ENCODE measurements at regions not wholly inside any gene's neighbourhood (a gene's known extent, or its start where the extent isn't known, plus 50 kb on each side); places are given as distances from the start of the nearest gene placed in this dataset.

DNA sequence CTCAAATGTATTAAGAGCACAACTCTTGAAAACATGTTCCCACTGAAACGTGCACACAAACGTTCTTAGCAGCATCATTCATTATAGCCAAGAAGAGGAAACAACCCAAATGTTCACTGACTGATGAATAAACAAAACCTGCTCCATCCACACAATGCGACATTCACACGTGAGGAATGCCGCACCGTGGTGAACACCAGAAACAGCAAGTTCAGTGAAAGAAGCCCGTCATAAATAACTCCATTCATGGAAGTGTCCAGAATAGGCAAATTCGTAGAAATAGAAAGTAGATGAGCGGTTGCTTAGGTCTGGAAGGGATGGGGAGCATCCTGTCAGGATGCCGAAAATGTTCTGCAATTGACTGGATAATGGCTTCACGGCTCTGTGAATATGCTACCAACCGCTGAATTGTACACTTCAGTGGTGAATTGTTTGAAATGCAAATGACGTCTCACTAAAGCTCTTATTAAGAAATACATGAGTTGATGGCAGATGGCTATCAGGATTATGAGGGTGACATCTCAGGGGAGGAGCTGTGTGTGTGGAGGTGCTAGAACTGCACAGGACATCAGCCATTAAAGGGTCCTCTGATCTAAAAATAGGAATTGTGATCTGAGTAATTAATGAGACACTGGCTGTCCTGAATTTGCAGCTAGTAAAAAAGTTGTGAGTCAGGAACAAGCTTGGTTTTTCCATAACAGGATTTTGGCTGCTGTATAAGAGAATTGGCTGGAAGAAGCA is 771.0 kb downstream of the KCNJ18 start:
- TF ChIP-seq POLR2AphosphoS5 (IDR thresholded peaks at IDR 0.05): no peak
- no peak for TF ChIP-seq EP300 (IDR thresholded peaks at IDR 0.05; ENCODE audit: low read depth)
- TF ChIP-seq POLR2A (IDR thresholded peaks at IDR 0.05): no peak
- TF ChIP-seq, protein P1, sequence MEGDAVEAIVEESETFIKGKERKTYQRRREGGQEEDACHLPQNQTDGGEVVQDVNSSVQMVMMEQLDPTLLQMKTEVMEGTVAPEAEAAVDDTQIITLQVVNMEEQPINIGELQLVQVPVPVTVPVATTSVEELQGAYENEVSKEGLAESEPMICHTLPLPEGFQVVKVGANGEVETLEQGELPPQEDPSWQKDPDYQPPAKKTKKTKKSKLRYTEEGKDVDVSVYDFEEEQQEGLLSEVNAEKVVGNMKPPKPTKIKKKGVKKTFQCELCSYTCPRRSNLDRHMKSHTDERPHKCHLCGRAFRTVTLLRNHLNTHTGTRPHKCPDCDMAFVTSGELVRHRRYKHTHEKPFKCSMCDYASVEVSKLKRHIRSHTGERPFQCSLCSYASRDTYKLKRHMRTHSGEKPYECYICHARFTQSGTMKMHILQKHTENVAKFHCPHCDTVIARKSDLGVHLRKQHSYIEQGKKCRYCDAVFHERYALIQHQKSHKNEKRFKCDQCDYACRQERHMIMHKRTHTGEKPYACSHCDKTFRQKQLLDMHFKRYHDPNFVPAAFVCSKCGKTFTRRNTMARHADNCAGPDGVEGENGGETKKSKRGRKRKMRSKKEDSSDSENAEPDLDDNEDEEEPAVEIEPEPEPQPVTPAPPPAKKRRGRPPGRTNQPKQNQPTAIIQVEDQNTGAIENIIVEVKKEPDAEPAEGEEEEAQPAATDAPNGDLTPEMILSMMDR (IDR thresholded peaks at IDR 0.05): no peak
- Histone ChIP-seq H3K36me3 (no peaks in the 10 kb centered on the region), H3K4me3 (no peak overlapping the region), H3K27me3 (no peaks in the 10 kb centered on the region), H3K9me3 (no peaks in the 10 kb centered on the region), H3K4me1 (no peaks in the 10 kb centered on the region), H3K27ac (no peak overlapping the region)
- in situ Hi-C loops (cut with MboI; ENCODE audit: low pct_ligation_motif_present in 1 of 4, low pct_unique_long_range_greater_than_20kb in 1 of 4, low sequenced_read_pairs in 3 of 4) (no loop called here), intact Hi-C loops (cut with DNase I; ENCODE audit: low total_unique reads) (no loop called here)
- DNase-seq: no peak
- 66 to 82% methylated on average over 11 to 13 of the region's 13 CpGs for WGBS, 2 donors (ENCODE audit: low coverage in 1 of 2)

DNA sequence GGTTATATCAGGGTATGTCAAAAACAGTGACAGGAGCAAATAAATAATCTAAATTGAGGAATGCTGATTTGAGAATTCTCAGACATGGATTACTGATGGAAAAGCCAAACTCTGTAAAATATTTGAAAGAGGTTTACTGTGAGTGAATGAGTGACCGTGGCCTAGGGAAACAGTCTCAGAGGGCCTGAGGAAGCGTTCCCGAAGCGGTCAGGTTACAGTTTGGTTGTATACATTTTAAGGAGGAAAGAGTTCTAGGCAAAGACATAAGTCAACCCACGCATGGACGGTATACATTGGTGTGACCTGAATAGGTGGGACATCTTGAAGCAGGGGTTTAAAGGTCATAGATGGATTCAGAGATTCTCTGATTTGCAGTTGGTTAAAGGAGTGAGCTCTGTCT is 771.7 kb downstream of the KCNJ18 start:
- H3K36me3 ChIP-seq: no peaks in the 10 kb centered on the region
- DNase-seq: no peak
- TF ChIP-seq POLR2A (IDR thresholded peaks at IDR 0.05) (no peak), POLR2AphosphoS5 (IDR thresholded peaks at IDR 0.05) (no peak), EP300 (IDR thresholded peaks at IDR 0.05; ENCODE audit: low read depth) (no peak)
- 75 to 77% methylated on average over 5 to 6 of the region's 6 CpGs for WGBS, 2 donors (ENCODE audit: low coverage in 1 of 2)
- H3K27ac ChIP-seq: no peak overlapping the region
- no peaks in the 10 kb centered on the region for H3K27me3 ChIP-seq
- intact Hi-C loops (cut with DNase I; ENCODE audit: low total_unique reads) (no loop called here), in situ Hi-C loops (cut with MboI; ENCODE audit: low pct_ligation_motif_present in 1 of 4, low pct_unique_long_range_greater_than_20kb in 1 of 4, low sequenced_read_pairs in 3 of 4) (no loop called here)
- H3K4me1 ChIP-seq: no peaks in the 10 kb centered on the region
- no peak overlapping the region for H3K4me3 ChIP-seq
- H3K9me3 ChIP-seq: no peaks in the 10 kb centered on the region

DNA sequence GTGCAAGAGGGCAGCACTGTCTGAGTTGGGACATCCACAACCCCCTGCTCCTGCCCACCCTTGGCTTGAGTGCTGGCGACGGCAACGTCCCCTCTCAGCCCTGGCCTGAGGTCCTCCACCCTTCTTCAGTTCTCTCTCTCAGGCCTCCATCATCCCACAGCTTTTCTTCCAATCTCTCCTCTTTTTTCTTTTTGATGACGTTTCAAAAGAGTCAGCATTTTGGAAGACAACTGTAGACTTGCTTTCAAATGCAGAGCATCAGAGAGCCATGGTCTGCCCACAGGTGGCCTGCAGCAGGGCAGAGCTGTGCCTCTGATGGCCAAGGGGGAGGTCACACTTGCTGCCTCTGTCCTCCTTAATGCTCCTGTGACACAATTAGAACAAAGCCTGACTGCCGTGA is 775.4 kb downstream of the KCNJ18 start:
- Histone ChIP-seq H3K27ac (no peak overlapping the region), H3K27me3 (no peaks in the 10 kb centered on the region), H3K36me3 (no peaks in the 10 kb centered on the region), H3K4me1 (no peaks in the 10 kb centered on the region), H3K4me3 (no peak overlapping the region), H3K9me3 (no peaks in the 10 kb centered on the region)
- in situ Hi-C loops (cut with MboI; ENCODE audit: low pct_ligation_motif_present in 1 of 4, low pct_unique_long_range_greater_than_20kb in 1 of 4, low sequenced_read_pairs in 3 of 4): no loop called here
- no peak for DNase-seq
- 46 to 86% methylated on average over 4 to 5 of the region's 5 CpGs for WGBS, 2 donors (ENCODE audit: low coverage in 1 of 2)
- TF ChIP-seq POLR2A (IDR thresholded peaks at IDR 0.05) (no peak), POLR2AphosphoS5 (IDR thresholded peaks at IDR 0.05) (no peak), EP300 (IDR thresholded peaks at IDR 0.05; ENCODE audit: low read depth) (no peak)
- TF ChIP-seq, protein P1 (IDR thresholded peaks at IDR 0.05): no peak
- intact Hi-C loops (cut with DNase I; ENCODE audit: low total_unique reads): no loop called here

DNA sequence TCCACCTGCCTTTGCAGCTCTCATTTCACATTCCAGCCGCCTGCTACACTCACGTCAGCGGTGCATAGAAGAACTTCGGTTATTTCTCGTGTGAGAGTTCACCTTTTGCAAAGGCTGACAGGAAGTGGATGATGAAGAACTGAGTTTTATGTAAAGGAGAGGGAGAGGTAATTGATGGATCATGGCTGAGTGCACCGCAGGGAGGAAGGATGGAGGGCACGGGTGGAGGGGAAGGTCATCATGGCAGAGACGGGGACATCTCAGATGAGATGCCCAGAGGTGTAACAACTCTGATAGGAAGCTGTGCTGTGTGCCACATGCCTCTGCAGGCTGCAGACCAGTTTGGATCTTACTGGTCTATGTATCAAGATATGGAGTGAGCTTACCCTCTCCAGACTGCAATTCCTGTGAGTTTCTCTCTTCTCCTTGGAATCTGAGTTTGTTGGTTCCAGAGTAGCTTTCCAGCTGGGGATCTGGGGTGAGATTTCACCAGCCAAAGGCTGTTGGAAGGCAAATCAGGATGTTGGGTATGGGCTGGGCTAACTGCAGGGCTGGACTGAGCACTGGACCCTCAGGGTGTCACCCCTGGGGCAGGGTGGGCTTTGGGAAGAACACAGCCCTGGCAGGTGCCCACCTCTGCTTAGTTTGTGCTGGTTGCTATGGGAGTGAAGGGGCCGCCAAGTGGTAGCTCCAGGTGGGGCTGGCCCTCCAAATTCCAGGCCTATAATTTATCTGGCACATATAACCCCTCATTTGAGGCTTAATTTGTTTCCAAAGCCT is 777.0 kb downstream of the KCNJ18 start:
- intact Hi-C loops (cut with DNase I; ENCODE audit: low total_unique reads): no loop called here
- Histone ChIP-seq H3K27ac (no peak overlapping the region), H3K27me3 (no peaks in the 10 kb centered on the region), H3K9me3 (no peaks in the 10 kb centered on the region), H3K36me3 (no peaks in the 10 kb centered on the region), H3K4me3 (no peak overlapping the region), H3K4me1 (no peaks in the 10 kb centered on the region)
- in situ Hi-C loops (cut with MboI; ENCODE audit: low pct_ligation_motif_present in 1 of 4, low pct_unique_long_range_greater_than_20kb in 1 of 4, low sequenced_read_pairs in 3 of 4): no loop called here
- TF ChIP-seq, protein P1 (IDR thresholded peaks at IDR 0.05): no peak
- TF ChIP-seq POLR2A (IDR thresholded peaks at IDR 0.05) (no peak), EP300 (IDR thresholded peaks at IDR 0.05; ENCODE audit: low read depth) (no peak), POLR2AphosphoS5 (IDR thresholded peaks at IDR 0.05) (no peak)
- WGBS, 2 donors (ENCODE audit: low coverage in 1 of 2): 85 to 91% methylated on average over 6 to 9 of the region's 9 CpGs
- no peak for DNase-seq
